Fibroblast of pulmonary artery (primary cell): ENCODE measurements at regions not wholly inside any gene's neighbourhood (a gene's known extent, or its start where the extent isn't known, plus 50 kb on each side); places are given as distances from the start of the nearest gene placed in this dataset.

Experiments
- DNase-seq: peaks from one replicate; pipeline ENCODE4 v3.0.0-alpha.2; 2010; ENCODE audit warnings: low read depth
- H3K4me3 ChIP-seq: replicated peaks from 2 replicates; pipeline ENCODE4 v1.5.1; 2011; ENCODE audit warnings: low read depth, mild to moderate bottlenecking, control low read depth, low read length, moderate library complexity
- TF ChIP-seq, protein P1 (sequence below): IDR thresholded peaks from 2 replicates; pipeline ENCODE4 v1.5.1; 2011; ENCODE audit warnings: mild to moderate bottlenecking, control low read depth, low read length, inconsistent platforms; ENCODE audit errors: missing control alignments

DNA sequence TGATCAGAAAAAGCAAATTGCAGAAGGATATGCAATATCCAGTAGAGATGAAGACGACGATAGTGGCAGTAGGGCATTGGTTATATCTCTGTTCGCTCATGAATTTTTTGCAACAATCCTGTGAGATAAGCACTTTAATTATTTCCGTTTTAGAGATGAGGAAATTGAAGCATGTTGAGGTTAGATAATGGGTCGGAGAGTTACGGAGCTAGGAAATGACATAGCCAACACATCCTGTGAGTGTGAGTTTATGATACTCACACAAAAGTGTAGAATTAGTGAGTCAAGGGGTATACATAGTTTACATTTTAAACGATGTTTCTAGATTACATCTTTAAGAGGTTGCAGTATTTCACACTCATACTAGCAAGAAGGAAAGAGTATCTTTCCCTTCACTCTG is 123.1 kb upstream of the ARL4C start:
- DNase-seq = peak; percentile 17
- TF ChIP-seq, protein P1, sequence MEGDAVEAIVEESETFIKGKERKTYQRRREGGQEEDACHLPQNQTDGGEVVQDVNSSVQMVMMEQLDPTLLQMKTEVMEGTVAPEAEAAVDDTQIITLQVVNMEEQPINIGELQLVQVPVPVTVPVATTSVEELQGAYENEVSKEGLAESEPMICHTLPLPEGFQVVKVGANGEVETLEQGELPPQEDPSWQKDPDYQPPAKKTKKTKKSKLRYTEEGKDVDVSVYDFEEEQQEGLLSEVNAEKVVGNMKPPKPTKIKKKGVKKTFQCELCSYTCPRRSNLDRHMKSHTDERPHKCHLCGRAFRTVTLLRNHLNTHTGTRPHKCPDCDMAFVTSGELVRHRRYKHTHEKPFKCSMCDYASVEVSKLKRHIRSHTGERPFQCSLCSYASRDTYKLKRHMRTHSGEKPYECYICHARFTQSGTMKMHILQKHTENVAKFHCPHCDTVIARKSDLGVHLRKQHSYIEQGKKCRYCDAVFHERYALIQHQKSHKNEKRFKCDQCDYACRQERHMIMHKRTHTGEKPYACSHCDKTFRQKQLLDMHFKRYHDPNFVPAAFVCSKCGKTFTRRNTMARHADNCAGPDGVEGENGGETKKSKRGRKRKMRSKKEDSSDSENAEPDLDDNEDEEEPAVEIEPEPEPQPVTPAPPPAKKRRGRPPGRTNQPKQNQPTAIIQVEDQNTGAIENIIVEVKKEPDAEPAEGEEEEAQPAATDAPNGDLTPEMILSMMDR = no peak
- no peak overlapping the region for H3K4me3 ChIP-seq

DNA sequence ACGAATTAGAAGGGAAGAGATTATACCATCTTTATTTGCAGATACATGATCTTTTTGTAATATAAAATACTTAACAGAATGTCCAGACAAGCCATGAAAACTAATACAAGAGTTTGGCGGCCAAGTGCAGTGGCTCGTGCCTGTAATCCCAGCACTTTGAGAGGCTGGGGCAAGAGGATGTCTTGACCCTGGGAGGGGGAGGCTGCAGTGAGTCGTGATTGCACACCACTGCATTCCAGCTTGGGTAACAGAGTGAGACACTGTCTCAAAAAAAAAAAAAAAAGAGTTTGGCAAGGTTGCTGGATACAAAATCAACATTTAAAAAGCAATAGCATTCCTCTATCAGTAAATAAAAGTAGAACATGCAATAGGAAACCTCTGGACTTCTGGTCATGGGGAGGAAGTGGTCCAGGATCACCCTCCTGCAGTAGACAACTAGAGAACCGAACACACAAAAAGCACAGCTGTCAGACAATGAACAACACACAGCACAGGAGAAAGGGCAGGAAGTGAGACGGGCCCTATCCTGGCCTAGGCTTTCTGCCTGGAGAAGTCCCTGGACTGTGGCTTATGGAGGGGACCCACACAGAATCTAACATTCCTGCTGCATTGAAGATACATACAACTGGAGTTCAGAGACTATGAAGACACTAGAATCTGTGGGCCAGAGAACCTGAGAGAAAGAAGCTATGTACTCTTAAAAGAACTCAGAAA is 118.9 kb upstream of the ARL4C start:
- no peak for DNase-seq
- TF ChIP-seq, protein P1 = no peak

DNA sequence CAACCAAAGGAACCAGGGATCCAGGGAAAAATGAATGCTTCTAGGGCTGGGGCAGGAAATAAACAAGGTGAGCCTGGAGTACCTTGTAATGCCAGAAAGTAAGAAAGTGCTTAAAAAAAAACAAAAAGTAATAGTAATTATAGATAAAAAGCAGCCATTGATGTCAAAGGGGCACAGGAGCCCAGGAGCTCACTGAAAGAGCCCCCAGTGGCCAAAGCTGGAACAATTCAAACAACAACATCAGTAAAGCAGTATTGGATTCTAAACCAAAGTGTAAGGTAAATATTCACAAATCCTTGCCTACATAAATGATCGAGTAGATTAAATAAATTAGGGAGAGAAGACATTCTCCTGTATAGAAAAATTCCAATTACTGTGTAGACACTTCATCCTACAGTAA is 114.3 kb upstream of the ARL4C start:
- TF ChIP-seq, protein P1 = peak; percentile 38
- no peak for DNase-seq
- H3K4me3 ChIP-seq = no peak overlapping the region

More for the DNA sequence above, 118.9 kb upstream of the ARL4C start:
- H3K4me3 ChIP-seq = no peak overlapping the region

DNA sequence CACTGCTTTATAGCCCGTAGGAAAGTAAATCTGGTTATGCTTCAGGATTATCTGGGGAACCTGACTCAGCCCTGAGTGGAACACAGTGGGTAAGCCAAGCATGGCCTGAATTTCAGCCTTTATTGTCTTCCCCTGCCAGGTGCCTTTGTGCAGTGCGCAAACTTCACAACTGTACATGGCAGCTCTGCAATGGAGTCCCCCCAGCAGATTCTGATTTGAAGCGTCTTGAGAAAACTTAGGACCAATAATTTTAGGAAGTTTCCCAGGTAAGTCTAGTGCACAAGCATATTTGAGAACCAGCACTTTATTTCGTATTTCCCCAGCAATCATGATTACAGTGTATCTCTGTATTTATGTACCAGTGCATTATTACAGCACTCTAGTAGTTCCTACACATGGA is 112.1 kb upstream of the ARL4C start:
- no peak for DNase-seq
- TF ChIP-seq, protein P1 = no peak
- H3K4me3 ChIP-seq = no peak overlapping the region

DNA sequence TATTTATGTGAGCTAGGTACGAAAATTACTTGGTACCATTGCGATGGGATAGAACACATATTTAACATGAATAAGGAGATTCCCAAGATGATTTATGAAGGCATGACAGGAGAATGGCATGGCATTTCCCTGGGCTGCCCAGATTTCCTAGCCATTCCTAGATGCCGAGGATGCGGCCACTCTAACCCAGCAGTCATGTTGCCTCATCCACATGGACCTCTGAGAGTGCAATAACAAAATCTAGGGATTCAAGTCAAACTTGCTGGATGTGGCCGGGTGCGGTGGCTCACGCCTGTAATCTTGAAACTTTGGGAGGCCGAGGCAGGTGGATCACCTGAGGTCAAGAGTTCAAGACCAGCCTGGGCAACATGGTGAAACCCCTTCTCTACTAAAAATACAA is 110.8 kb upstream of the ARL4C start:
- TF ChIP-seq, protein P1 = no peak
- H3K4me3 ChIP-seq = no peak overlapping the region
- no peak for DNase-seq

DNA sequence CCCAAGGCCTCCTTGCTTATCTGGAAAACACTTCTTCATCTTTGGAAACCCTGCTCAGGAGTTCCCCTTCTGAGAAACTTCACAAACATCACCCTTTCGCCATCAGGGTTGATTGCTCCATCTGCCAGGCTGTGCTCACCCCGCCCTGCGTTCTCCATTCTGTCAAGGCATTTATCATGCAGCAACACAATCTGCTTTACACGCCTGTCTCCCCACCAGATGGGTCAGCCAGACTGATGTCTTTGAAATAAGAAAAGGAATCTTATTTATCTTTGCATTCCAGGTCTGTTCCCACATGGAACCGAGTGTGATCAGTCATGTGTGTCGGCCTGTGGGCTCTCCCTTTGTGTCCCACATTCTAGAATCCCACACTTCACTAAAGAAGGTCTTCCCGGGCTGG is 110.0 kb upstream of the ARL4C start:
- H3K4me3 ChIP-seq = no peak overlapping the region
- no peak for DNase-seq
- TF ChIP-seq, protein P1 = no peak

DNA sequence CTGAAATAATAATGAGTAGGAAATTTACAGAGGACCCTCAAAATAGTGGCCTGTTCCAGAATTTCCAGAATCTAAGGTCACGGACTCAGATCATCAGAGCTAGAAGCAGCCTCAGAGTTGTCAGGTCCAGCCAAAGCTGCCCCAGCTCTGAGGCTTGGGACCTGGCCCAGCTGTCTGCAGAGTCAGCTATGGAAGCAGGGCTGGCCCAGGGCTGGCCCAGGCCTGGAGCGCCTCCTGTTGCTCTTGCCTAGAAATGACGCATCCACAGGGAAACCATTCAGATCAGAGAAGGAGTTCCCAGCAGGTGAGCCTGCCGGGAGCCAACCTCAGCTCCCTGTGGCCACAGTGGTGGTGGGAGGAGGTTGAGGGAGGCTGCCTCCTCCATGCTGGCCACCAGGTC is 106.7 kb upstream of the ARL4C start:
- H3K4me3 ChIP-seq = no peak overlapping the region
- no peak for DNase-seq
- TF ChIP-seq, protein P1 = no peak
